ENCODE measurements at regions not wholly inside any gene's neighbourhood (a gene's known extent, or its start where the extent isn't known, plus 50 kb on each side); places are given as distances from the start of the nearest gene placed in this dataset.

- Histone ChIP-seq H3K4me3 (ENCODE audit: extremely low read depth, insufficient read depth, low read length, poor library complexity, severe bottlenecking) (no peak overlapping the region), H3K36me3 (ENCODE audit: control insufficient read depth, insufficient read depth, low read length) (no peaks in the 10 kb centered on the region), H3K9me3 (ENCODE audit: control insufficient read depth, low read length) (no peaks in the 10 kb centered on the region), H3K27ac (ENCODE audit: low read depth, low read length, severe bottlenecking) (no peak overlapping the region), H3K4me1 (ENCODE audit: control insufficient read depth, insufficient read depth, low read length, poor library complexity, severe bottlenecking) (no peaks in the 10 kb centered on the region)
- no CpG with 5 or more reads among the region's 2 CpGs for WGBS, 2 experiments (ENCODE audit: insufficient coverage in 2 of 2)
These were observed 603.3 kb downstream of the RAB28 start for GRCh38 chr4:12880844-12881243.

- H3K4me3 ChIP-seq (ENCODE audit: extremely low read depth, insufficient read depth, low read length, poor library complexity, severe bottlenecking): no peak overlapping the region
- H3K4me1 ChIP-seq (ENCODE audit: control insufficient read depth, insufficient read depth, low read length, poor library complexity, severe bottlenecking): no peaks in the 10 kb centered on the region
- H3K9me3 ChIP-seq (ENCODE audit: control insufficient read depth, low read length): no peaks in the 10 kb centered on the region
- H3K27ac ChIP-seq (ENCODE audit: low read depth, low read length, severe bottlenecking): no peak overlapping the region
- H3K36me3 ChIP-seq (ENCODE audit: control insufficient read depth, insufficient read depth, low read length): no peaks in the 10 kb centered on the region
- WGBS, 2 experiments (ENCODE audit: insufficient coverage in 2 of 2): 92 to 94% methylated on average over 3 of the region's 5 CpGs
These were observed 604.6 kb downstream of the RAB28 start for GRCh38 chr4:12879496-12879895.

GRCh38 chr4:12875640-12876243, 608.4 kb downstream of the RAB28 start:
- no peaks in the 10 kb centered on the region for H3K4me1 ChIP-seq (ENCODE audit: control insufficient read depth, insufficient read depth, low read length, poor library complexity, severe bottlenecking)
- 88% methylated on average over 1 of the region's 2 CpGs; no CpG with 5 or more reads in 1 of the 2 experiments for WGBS, 2 experiments (ENCODE audit: insufficient coverage in 2 of 2)
- H3K36me3 ChIP-seq (ENCODE audit: control insufficient read depth, insufficient read depth, low read length): no peaks in the 10 kb centered on the region
- H3K9me3 ChIP-seq (ENCODE audit: control insufficient read depth, low read length): no peaks in the 10 kb centered on the region
- no peak overlapping the region for H3K4me3 ChIP-seq (ENCODE audit: extremely low read depth, insufficient read depth, low read length, poor library complexity, severe bottlenecking)
- H3K27ac ChIP-seq (ENCODE audit: low read depth, low read length, severe bottlenecking): no peak overlapping the region

GRCh38 chr4:12873351-12873750, 610.8 kb downstream of the RAB28 start:
- Histone ChIP-seq H3K4me1 (ENCODE audit: control insufficient read depth, insufficient read depth, low read length, poor library complexity, severe bottlenecking) (no peaks in the 10 kb centered on the region), H3K9me3 (ENCODE audit: control insufficient read depth, low read length) (peaks cover 4% of the 10 kb centered on the region), H3K4me3 (ENCODE audit: extremely low read depth, insufficient read depth, low read length, poor library complexity, severe bottlenecking) (no peak overlapping the region), H3K27ac (ENCODE audit: low read depth, low read length, severe bottlenecking) (no peak overlapping the region), H3K36me3 (ENCODE audit: control insufficient read depth, insufficient read depth, low read length) (no peaks in the 10 kb centered on the region)
- WGBS, 2 experiments (ENCODE audit: insufficient coverage in 2 of 2): no CpG with 5 or more reads among the region's 2 CpGs

- 80 to 100% methylated on average over 1 of the region's 1 CpG for WGBS, 2 experiments (ENCODE audit: insufficient coverage in 2 of 2)
These were observed 622.7 kb downstream of the RAB28 start for GRCh38 chr4:12861422-12861821.

GRCh38 chr4:12852338-12853307, 631.5 kb downstream of the RAB28 start:
- no peak overlapping the region for H3K4me3 ChIP-seq (ENCODE audit: extremely low read depth, insufficient read depth, low read length, poor library complexity, severe bottlenecking)
- peak overlapping the region; percentile 44 for H3K27ac ChIP-seq (ENCODE audit: low read depth, low read length, severe bottlenecking)
- no peaks in the 10 kb centered on the region for H3K36me3 ChIP-seq (ENCODE audit: control insufficient read depth, insufficient read depth, low read length)
- 59 to 67% methylated on average over 4 to 6 of the region's 8 CpGs for WGBS, 2 experiments (ENCODE audit: insufficient coverage in 2 of 2)
- H3K9me3 ChIP-seq (ENCODE audit: control insufficient read depth, low read length): no peaks in the 10 kb centered on the region
- H3K4me1 ChIP-seq (ENCODE audit: control insufficient read depth, insufficient read depth, low read length, poor library complexity, severe bottlenecking): peaks cover 5% of the 10 kb centered on the region

More at GRCh38 chr4:12861422-12861821, 622.7 kb downstream of the RAB28 start:
- Histone ChIP-seq H3K4me1 (ENCODE audit: control insufficient read depth, insufficient read depth, low read length, poor library complexity, severe bottlenecking) (no peaks in the 10 kb centered on the region), H3K9me3 (ENCODE audit: control insufficient read depth, low read length) (no peaks in the 10 kb centered on the region), H3K4me3 (ENCODE audit: extremely low read depth, insufficient read depth, low read length, poor library complexity, severe bottlenecking) (no peak overlapping the region), H3K36me3 (ENCODE audit: control insufficient read depth, insufficient read depth, low read length) (no peaks in the 10 kb centered on the region), H3K27ac (ENCODE audit: low read depth, low read length, severe bottlenecking) (no peak overlapping the region)

- H3K27ac ChIP-seq (ENCODE audit: low read depth, low read length, severe bottlenecking): no peak overlapping the region
- H3K4me1 ChIP-seq (ENCODE audit: control insufficient read depth, insufficient read depth, low read length, poor library complexity, severe bottlenecking): peaks cover 7% of the 10 kb centered on the region
- H3K36me3 ChIP-seq (ENCODE audit: control insufficient read depth, insufficient read depth, low read length): no peaks in the 10 kb centered on the region
- peaks cover 10% of the 10 kb centered on the region for H3K9me3 ChIP-seq (ENCODE audit: control insufficient read depth, low read length)
- H3K4me3 ChIP-seq (ENCODE audit: extremely low read depth, insufficient read depth, low read length, poor library complexity, severe bottlenecking): no peak overlapping the region
- 72 to 100% methylated on average over 1 to 2 of the region's 4 CpGs for WGBS, 2 experiments (ENCODE audit: insufficient coverage in 2 of 2)
These were observed 637.8 kb downstream of the RAB28 start for GRCh38 chr4:12846368-12846767.

GRCh38 chr4:12844141-12844540, 640.0 kb downstream of the RAB28 start:
- Histone ChIP-seq H3K27ac (ENCODE audit: low read depth, low read length, severe bottlenecking) (no peak overlapping the region), H3K9me3 (ENCODE audit: control insufficient read depth, low read length) (peaks cover 10% of the 10 kb centered on the region), H3K36me3 (ENCODE audit: control insufficient read depth, insufficient read depth, low read length) (no peaks in the 10 kb centered on the region), H3K4me1 (ENCODE audit: control insufficient read depth, insufficient read depth, low read length, poor library complexity, severe bottlenecking) (peaks cover 7% of the 10 kb centered on the region), H3K4me3 (ENCODE audit: extremely low read depth, insufficient read depth, low read length, poor library complexity, severe bottlenecking) (no peak overlapping the region)
- no CpG with 5 or more reads among the region's 2 CpGs for WGBS, 2 experiments (ENCODE audit: insufficient coverage in 2 of 2)

- Histone ChIP-seq H3K9me3 (ENCODE audit: control insufficient read depth, low read length) (no peaks in the 10 kb centered on the region), H3K27ac (ENCODE audit: low read depth, low read length, severe bottlenecking) (no peak overlapping the region), H3K4me3 (ENCODE audit: extremely low read depth, insufficient read depth, low read length, poor library complexity, severe bottlenecking) (no peak overlapping the region), H3K4me1 (ENCODE audit: control insufficient read depth, insufficient read depth, low read length, poor library complexity, severe bottlenecking) (no peaks in the 10 kb centered on the region), H3K36me3 (ENCODE audit: control insufficient read depth, insufficient read depth, low read length) (no peaks in the 10 kb centered on the region)
- 88 to 100% methylated on average over 2 to 3 of the region's 5 CpGs for WGBS, 2 experiments (ENCODE audit: insufficient coverage in 2 of 2)
These were observed 656.2 kb downstream of the RAB28 start for GRCh38 chr4:12827966-12828365.

- Histone ChIP-seq H3K27ac (ENCODE audit: low read depth, low read length, severe bottlenecking) (no peak overlapping the region), H3K4me1 (ENCODE audit: control insufficient read depth, insufficient read depth, low read length, poor library complexity, severe bottlenecking) (no peaks in the 10 kb centered on the region), H3K4me3 (ENCODE audit: extremely low read depth, insufficient read depth, low read length, poor library complexity, severe bottlenecking) (no peak overlapping the region), H3K9me3 (ENCODE audit: control insufficient read depth, low read length) (no peaks in the 10 kb centered on the region), H3K36me3 (ENCODE audit: control insufficient read depth, insufficient read depth, low read length) (no peaks in the 10 kb centered on the region)
- WGBS, 2 experiments (ENCODE audit: insufficient coverage in 2 of 2): 91 to 97% methylated on average over 3 to 4 of the region's 4 CpGs
These were observed 692.6 kb downstream of the RAB28 start for GRCh38 chr4:12791536-12791935.

- Histone ChIP-seq H3K36me3 (ENCODE audit: control insufficient read depth, insufficient read depth, low read length) (no peaks in the 10 kb centered on the region), H3K27ac (ENCODE audit: low read depth, low read length, severe bottlenecking) (no peak overlapping the region), H3K9me3 (ENCODE audit: control insufficient read depth, low read length) (no peaks in the 10 kb centered on the region), H3K4me1 (ENCODE audit: control insufficient read depth, insufficient read depth, low read length, poor library complexity, severe bottlenecking) (no peaks in the 10 kb centered on the region), H3K4me3 (ENCODE audit: extremely low read depth, insufficient read depth, low read length, poor library complexity, severe bottlenecking) (no peak overlapping the region)
- WGBS, 2 experiments (ENCODE audit: insufficient coverage in 2 of 2): 82 to 100% methylated on average over 1 of the region's 1 CpG
These were observed 696.9 kb downstream of the RAB28 start for GRCh38 chr4:12787261-12787660.
